ENCODE measurements at regions not wholly inside any gene's neighbourhood (a gene's known extent, or its start where the extent isn't known, plus 50 kb on each side); places are given as distances from the start of the nearest gene placed in this dataset.
A peak's percentile ranks its signal among the peaks of the same experiment; 100 is the strongest.

DNA sequence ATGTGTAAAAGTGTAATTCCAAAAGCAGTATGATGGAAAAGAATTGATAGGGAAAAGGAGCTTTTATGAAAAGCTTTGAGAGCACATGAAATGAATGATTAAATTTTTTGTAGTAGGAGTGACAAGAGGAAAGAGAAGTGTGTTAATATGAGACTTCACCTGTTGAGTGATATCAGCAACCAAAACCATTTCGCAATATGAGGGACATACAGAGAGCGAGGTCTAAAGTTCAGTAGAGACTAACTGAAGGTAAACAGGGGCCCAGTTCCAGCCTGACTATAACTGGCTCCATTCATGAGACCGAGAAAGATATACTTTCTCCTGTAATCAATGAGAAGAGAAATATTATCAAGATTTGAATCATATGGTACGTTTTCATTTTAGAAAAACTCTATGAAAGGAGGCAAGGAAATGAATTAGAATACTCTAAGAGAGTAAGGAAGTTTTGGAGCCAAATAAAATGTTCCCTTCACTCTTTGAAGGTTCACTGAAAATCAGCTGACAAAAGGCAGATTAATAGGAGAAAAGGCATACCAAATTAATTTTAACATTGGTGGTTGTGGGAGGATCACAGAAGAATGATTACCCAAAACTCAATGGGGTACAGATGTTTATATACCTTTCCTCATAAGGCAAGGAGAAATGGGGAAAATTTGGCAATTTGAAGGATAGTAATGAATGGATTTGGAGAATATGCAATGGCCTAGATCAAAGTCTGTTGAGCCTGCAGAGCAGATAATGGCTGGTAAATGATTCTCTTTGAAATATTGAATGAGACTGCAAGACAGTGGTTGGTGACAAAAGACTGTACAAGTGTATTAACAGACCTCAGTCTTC is 932.2 kb downstream of the TDRD15 start (continued):
- TF ChIP-seq, protein P1, sequence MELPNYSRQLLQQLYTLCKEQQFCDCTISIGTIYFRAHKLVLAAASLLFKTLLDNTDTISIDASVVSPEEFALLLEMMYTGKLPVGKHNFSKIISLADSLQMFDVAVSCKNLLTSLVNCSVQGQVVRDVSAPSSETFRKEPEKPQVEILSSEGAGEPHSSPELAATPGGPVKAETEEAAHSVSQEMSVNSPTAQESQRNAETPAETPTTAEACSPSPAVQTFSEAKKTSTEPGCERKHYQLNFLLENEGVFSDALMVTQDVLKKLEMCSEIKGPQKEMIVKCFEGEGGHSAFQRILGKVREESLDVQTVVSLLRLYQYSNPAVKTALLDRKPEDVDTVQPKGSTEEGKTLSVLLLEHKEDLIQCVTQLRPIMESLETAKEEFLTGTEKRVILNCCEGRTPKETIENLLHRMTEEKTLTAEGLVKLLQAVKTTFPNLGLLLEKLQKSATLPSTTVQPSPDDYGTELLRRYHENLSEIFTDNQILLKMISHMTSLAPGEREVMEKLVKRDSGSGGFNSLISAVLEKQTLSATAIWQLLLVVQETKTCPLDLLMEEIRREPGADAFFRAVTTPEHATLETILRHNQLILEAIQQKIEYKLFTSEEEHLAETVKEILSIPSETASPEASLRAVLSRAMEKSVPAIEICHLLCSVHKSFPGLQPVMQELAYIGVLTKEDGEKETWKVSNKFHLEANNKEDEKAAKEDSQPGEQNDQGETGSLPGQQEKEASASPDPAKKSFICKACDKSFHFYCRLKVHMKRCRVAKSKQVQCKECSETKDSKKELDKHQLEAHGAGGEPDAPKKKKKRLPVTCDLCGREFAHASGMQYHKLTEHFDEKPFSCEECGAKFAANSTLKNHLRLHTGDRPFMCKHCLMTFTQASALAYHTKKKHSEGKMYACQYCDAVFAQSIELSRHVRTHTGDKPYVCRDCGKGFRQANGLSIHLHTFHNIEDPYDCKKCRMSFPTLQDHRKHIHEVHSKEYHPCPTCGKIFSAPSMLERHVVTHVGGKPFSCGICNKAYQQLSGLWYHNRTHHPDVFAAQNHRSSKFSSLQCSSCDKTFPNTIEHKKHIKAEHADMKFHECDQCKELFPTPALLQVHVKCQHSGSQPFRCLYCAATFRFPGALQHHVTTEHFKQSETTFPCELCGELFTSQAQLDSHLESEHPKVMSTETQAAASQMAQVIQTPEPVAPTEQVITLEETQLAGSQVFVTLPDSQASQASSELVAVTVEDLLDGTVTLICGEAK (IDR thresholded peaks at IDR 0.05) = no peak
- TF ChIP-seq, protein P1 (CRISPR knock-in tag; IDR thresholded peaks at IDR 0.05) = no peak; the same call in 1 of the 2 replicates
- TF ChIP-seq, protein P2, sequence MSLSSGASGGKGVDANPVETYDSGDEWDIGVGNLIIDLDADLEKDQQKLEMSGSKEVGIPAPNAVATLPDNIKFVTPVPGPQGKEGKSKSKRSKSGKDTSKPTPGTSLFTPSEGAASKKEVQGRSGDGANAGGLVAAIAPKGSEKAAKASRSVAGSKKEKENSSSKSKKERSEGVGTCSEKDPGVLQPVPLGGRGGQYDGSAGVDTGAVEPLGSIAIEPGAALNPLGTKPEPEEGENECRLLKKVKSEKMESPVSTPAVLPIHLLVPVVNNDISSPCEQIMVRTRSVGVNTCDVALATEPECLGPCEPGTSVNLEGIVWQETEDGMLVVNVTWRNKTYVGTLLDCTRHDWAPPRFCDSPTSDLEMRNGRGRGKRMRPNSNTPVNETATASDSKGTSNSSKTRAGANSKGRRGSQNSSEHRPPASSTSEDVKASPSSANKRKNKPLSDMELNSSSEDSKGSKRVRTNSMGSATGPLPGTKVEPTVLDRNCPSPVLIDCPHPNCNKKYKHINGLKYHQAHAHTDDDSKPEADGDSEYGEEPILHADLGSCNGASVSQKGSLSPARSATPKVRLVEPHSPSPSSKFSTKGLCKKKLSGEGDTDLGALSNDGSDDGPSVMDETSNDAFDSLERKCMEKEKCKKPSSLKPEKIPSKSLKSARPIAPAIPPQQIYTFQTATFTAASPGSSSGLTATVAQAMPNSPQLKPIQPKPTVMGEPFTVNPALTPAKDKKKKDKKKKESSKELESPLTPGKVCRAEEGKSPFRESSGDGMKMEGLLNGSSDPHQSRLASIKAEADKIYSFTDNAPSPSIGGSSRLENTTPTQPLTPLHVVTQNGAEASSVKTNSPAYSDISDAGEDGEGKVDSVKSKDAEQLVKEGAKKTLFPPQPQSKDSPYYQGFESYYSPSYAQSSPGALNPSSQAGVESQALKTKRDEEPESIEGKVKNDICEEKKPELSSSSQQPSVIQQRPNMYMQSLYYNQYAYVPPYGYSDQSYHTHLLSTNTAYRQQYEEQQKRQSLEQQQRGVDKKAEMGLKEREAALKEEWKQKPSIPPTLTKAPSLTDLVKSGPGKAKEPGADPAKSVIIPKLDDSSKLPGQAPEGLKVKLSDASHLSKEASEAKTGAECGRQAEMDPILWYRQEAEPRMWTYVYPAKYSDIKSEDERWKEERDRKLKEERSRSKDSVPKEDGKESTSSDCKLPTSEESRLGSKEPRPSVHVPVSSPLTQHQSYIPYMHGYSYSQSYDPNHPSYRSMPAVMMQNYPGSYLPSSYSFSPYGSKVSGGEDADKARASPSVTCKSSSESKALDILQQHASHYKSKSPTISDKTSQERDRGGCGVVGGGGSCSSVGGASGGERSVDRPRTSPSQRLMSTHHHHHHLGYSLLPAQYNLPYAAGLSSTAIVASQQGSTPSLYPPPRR (CRISPR knock-in tag; IDR thresholded peaks at IDR 0.05; ENCODE audit: borderline replicate concordance) = peak; percentile 45; the same call in 1 of the 2 replicates
- TF ChIP-seq KAT7 (CRISPR knock-in tag; IDR thresholded peaks at IDR 0.05; ENCODE audit: borderline replicate concordance) = no peak
- TF ChIP-seq, protein P3, sequence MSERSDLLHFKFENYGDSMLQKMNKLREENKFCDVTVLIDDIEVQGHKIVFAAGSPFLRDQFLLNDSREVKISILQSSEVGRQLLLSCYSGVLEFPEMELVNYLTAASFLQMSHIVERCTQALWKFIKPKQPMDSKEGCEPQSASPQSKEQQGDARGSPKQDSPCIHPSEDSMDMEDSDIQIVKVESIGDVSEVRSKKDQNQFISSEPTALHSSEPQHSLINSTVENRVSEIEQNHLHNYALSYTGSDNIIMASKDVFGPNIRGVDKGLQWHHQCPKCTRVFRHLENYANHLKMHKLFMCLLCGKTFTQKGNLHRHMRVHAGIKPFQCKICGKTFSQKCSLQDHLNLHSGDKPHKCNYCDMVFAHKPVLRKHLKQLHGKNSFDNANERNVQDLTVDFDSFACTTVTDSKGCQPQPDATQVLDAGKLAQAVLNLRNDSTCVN (CRISPR knock-in tag; IDR thresholded peaks at IDR 0.05; ENCODE audit: borderline replicate concordance) = no peak
- peak; percentile 99 for TF ChIP-seq ZBTB20 (CRISPR knock-in tag; IDR thresholded peaks at IDR 0.05; ENCODE audit: borderline replicate concordance, low read depth)
- TF ChIP-seq, protein P4, sequence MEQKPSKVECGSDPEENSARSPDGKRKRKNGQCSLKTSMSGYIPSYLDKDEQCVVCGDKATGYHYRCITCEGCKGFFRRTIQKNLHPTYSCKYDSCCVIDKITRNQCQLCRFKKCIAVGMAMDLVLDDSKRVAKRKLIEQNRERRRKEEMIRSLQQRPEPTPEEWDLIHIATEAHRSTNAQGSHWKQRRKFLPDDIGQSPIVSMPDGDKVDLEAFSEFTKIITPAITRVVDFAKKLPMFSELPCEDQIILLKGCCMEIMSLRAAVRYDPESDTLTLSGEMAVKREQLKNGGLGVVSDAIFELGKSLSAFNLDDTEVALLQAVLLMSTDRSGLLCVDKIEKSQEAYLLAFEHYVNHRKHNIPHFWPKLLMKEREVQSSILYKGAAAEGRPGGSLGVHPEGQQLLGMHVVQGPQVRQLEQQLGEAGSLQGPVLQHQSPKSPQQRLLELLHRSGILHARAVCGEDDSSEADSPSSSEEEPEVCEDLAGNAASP (CRISPR knock-in tag; IDR thresholded peaks at IDR 0.05; ENCODE audit: borderline replicate concordance) = peak; percentile 81; the same call in 1 of the 2 replicates
- 0 out of 2 replicates have a peak, but pooled peaks have one; percentile 0 for TF ChIP-seq ZNF777 (CRISPR knock-in tag; IDR thresholded peaks at IDR 0.05)
- TF ChIP-seq, protein P5, sequence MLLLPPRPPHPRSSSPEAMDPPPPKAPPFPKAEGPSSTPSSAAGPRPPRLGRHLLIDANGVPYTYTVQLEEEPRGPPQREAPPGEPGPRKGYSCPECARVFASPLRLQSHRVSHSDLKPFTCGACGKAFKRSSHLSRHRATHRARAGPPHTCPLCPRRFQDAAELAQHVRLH (CRISPR knock-in tag; IDR thresholded peaks at IDR 0.05; ENCODE audit: borderline replicate concordance, low read depth) = peak; percentile 73; the same call in 1 of the 2 replicates
- no peak for TF ChIP-seq FIP1L1 (IDR thresholded peaks at IDR 0.05; ENCODE audit: borderline replicate concordance, insufficient read depth, low read depth, low read length)

All from HepG2 (cell line).